Activated naive CD4-positive, alpha-beta T cell treated with anti-CD3 and anti-CD28 coated beads, Interleukin-2, amount 50 U/mL, for 72 hours (primary cell): ENCODE measurements at regions not wholly inside any gene's neighbourhood (a gene's known extent, or its start where the extent isn't known, plus 50 kb on each side); places are given as distances from the start of the nearest gene placed in this dataset.
A peak's percentile ranks its signal among the peaks of the same experiment; 100 is the strongest.

Source experiments
- ATAC-seq, 2 donors: fragments of 150-1000 bp; cut with Tn5 transposase; 2 replicates each; pipeline ENCODE4 v1.10.0; 2021; ENCODE audit warnings: mild to moderate bottlenecking in 2 of 2, moderate library complexity in 2 of 2
- DNase-seq, 2 donors: peaks; one replicate each; pipeline ENCODE4 v3.0.0; 2021 to 2022; ENCODE audit warnings: low spot score in 2 of 2
- H3K27ac Mint-ChIP-seq, 2 donors: one replicate each; pipeline ENCODE4 v1.8.0; 2022; ENCODE audit warnings: mild to moderate bottlenecking in 2 of 2, mixed read lengths in 2 of 2
- H3K36me3 Mint-ChIP-seq, 2 donors: one replicate each; pipeline ENCODE4 v1.8.0; 2022; ENCODE audit warnings: mixed read lengths in 2 of 2
- H3K9me3 Mint-ChIP-seq, 2 donors: one replicate each; pipeline ENCODE4 v1.8.0; 2022; ENCODE audit warnings: mixed read lengths in 2 of 2

- DNase-seq (peak in 1 of 2 donors; percentile 34), ATAC-seq (peak; percentile 86 to 96)
- no peaks in the 10 kb centered on the region for H3K9me3 Mint-ChIP-seq
These were observed 143.6 kb upstream of the HAAO start for GRCh38 chr2:42935692-42936671.

DNA sequence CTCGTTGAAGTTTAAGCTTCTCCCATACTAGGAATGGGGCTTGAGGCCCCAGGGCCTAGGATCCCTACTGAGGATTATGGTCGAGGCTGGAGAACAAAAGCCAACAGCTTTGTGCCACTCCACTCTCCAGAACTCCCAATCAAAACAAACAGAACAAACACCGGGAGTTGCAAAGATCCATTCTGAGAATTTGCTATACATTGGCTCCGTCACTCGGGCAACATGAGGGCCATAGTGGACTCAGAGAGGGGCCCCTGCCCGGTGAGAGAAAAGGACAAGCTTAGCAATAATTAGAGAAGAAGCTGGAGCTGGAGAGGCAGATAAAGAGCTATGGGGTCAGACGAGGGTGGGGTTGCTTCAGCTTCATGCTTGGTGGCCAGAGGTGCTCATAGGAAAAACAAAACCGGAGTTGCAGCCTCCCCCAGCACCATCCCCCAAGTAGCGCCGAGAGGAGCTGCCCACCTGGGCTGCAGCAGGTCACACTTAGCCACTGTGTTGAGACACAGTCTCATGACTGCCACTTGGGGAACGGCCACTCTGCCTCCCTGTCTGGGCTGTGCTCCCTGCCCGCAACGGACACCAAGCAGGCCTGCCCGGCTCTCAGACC lies 142.3 kb upstream of the HAAO start:
- ATAC-seq (no peak), DNase-seq (no peak)
- H3K9me3 Mint-ChIP-seq: no peaks in the 10 kb centered on the region
- H3K27ac Mint-ChIP-seq: no peak overlapping the region
- no peaks in the 10 kb centered on the region for H3K36me3 Mint-ChIP-seq

More at GRCh38 chr2:42935692-42936671, 143.6 kb upstream of the HAAO start:
- Mint-ChIP-seq H3K36me3 (no peaks in the 10 kb centered on the region), H3K27ac (peak overlapping the region in 1 of 2 donors; percentile 56)

- DNase-seq: no peak
- no peaks in the 10 kb centered on the region for H3K36me3 Mint-ChIP-seq
- ATAC-seq: no peak
- no peaks in the 10 kb centered on the region for H3K9me3 Mint-ChIP-seq
- no peak overlapping the region for H3K27ac Mint-ChIP-seq
These were observed 141.5 kb upstream of the HAAO start for GRCh38 chr2:42933824-42934254.

DNA sequence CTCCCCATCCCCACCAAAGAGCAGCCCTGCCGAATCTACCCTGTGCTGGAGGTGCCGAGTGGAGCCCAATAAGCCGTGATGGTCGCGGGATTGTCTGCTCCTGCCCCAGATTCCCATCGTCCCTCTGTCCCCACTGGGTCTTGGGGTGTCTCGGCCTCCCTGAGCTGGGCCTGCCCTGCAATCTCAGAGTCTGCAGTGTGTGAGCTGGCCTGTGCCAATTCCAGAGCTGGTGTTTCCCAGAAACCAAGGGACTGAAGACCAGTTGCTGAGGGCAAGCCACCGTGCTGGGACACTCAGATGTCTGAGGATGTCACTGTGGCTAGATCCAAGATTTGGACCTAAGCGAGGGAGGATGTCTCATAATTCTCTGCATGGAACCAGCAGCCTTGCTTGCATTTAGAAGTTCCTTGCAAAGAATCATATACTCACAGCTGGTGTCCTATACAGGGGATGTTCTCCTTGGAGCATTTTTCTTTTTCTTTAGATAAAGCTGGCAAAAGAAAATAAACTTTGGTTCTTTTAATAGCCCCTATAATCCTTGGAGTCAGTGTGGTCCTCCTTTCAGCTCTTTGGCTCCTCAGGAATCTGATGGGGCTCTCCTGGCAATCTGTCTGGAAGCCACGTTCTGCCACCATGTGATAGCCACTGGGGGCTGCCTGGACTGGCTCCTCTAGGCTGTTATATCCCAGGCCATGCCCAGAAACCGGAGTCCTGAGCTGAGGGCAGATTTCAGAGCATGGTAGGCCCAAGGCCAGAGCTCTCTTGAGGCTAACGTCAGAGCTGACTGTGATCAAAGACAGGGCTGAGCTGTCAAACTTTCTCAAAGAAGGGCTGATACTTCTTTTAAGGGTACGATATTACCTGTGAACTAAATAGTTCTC lies 140.1 kb upstream of the HAAO start:
- Mint-ChIP-seq H3K36me3 (no peaks in the 10 kb centered on the region), H3K27ac (no peak overlapping the region), H3K9me3 (no peaks in the 10 kb centered on the region)
- ATAC-seq: no peak
- no peak for DNase-seq

- Mint-ChIP-seq H3K27ac (no peak overlapping the region), H3K9me3 (no peaks in the 10 kb centered on the region)
- ATAC-seq: no peak
These were observed 139.4 kb upstream of the HAAO start for GRCh38 chr2:42931818-42932195.

DNA sequence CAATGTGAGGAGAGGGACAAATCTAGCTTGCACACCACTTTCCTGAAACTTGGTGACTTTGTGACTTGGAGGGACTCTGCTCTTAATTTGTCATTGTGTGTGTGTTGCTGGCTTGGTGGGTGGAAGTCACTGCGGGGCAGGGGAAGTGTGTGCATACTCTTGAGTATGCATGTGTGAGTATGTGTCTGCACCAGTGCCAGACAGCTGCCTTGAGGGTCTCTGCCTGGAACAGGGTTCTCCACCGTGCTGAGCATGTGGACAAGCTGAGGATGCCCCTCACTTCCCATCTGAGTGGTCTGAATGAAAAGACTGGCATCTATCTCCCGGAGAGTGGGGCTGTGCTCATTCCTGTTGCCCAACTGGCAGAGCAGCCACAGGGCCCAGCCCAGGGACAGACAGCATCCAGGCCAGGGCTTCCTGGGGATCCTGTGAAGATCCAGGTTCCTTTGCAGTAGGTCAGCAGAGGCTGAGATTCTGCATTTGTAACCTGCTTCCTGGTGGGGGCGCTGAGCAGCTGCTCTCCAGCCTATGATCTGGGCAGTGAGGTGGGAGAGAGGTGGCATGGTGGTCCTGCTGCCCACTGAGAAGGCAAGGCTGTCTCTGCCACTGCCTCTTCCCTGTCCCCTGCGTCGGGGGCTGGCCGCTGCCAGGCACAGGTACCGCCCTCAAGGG lies 138.9 kb upstream of the HAAO start:
- ATAC-seq (no peak), DNase-seq (no peak)
- Mint-ChIP-seq H3K9me3 (no peaks in the 10 kb centered on the region), H3K36me3 (no peaks in the 10 kb centered on the region), H3K27ac (no peak overlapping the region)

More at GRCh38 chr2:42931818-42932195, 139.4 kb upstream of the HAAO start:
- H3K36me3 Mint-ChIP-seq: no peaks in the 10 kb centered on the region
- no peak for DNase-seq

GRCh38 chr2:42930025-42930581 lies 137.7 kb upstream of the HAAO start:
- peak overlapping the region in 1 of 2 donors; percentile 19 for H3K27ac Mint-ChIP-seq
- no peak for ATAC-seq
- no peaks in the 10 kb centered on the region for H3K9me3 Mint-ChIP-seq
- H3K36me3 Mint-ChIP-seq: no peaks in the 10 kb centered on the region
- DNase-seq: no peak

GRCh38 chr2:42929546-42930024 lies 137.2 kb upstream of the HAAO start:
- ATAC-seq: no peak
- H3K9me3 Mint-ChIP-seq: no peaks in the 10 kb centered on the region
- no peak for DNase-seq
- peak overlapping the region in 1 of 2 donors; percentile 19 for H3K27ac Mint-ChIP-seq
- H3K36me3 Mint-ChIP-seq: no peaks in the 10 kb centered on the region

GRCh38 chr2:42928692-42929545 lies 136.5 kb upstream of the HAAO start:
- H3K9me3 Mint-ChIP-seq: no peaks in the 10 kb centered on the region
- no peak for ATAC-seq
- no peak for DNase-seq
- H3K36me3 Mint-ChIP-seq: no peaks in the 10 kb centered on the region
- H3K27ac Mint-ChIP-seq: no peak overlapping the region

- ATAC-seq (no peak), DNase-seq (no peak)
- Mint-ChIP-seq H3K9me3 (no peaks in the 10 kb centered on the region), H3K36me3 (no peaks in the 10 kb centered on the region), H3K27ac (no peak overlapping the region)
These were observed 135.8 kb upstream of the HAAO start for GRCh38 chr2:42928161-42928691.

GRCh38 chr2:42927334-42928160 lies 135.2 kb upstream of the HAAO start:
- ATAC-seq: no peak
- Mint-ChIP-seq H3K27ac (no peak overlapping the region), H3K36me3 (no peaks in the 10 kb centered on the region), H3K9me3 (no peaks in the 10 kb centered on the region)
- no peak for DNase-seq

DNA sequence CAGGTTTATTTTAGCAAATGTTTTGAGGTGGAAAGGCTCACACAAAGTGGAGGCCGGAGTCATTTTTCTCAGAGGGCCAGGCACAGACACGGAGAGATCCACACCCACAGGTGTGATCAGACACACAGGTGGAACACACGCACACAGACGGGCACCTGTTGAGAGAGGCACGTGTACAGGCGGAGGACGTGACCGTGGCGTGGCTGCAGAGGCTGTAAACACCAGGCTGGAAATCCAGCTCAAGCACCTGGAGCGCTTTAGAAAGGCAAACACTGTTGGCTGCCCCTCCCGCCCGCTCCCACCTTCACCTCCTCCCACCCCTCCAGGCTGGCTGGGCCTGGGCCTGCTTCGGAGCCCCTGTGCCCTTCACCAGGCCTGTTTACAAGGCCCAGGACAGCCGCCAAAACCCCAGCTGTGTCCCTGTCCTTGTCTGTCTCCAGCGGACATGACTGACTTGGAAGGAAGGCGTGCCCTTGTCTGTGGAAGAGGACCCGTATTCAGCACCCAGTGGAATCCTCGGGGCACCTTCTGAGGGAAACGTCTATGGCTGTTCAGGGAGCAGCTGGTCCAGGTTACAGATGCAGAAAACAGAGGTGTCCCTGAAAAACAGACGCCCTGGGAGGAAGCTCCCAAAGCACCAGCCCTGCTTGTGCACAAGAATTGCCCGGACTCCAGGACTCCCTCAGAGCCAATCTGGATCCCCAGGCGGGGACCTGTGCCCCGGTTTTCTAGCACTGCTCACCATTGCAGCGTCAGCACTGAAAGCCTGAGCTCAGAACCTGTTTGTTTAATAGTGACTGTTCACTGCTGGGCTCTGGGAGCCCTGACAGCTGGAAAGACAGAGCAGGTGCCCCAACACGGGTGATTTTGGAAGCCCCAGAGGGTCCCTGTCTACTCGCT lies 134.3 kb upstream of the HAAO start:
- Mint-ChIP-seq H3K36me3 (no peaks in the 10 kb centered on the region), H3K27ac (peak overlapping the region in 1 of 2 donors; percentile 48), H3K9me3 (no peaks in the 10 kb centered on the region)
- ATAC-seq (no peak), DNase-seq (no peak)

- Mint-ChIP-seq H3K27ac (peak overlapping the region; percentile 48 to 50), H3K9me3 (no peaks in the 10 kb centered on the region), H3K36me3 (no peaks in the 10 kb centered on the region)
- DNase-seq: no peak
- ATAC-seq: no peak
These were observed 133.5 kb upstream of the HAAO start for GRCh38 chr2:42925742-42926433.
